ENCODE measurements at regions not wholly inside any gene's neighbourhood (a gene's known extent, or its start where the extent isn't known, plus 50 kb on each side); places are given as distances from the start of the nearest gene placed in this dataset.

DNA sequence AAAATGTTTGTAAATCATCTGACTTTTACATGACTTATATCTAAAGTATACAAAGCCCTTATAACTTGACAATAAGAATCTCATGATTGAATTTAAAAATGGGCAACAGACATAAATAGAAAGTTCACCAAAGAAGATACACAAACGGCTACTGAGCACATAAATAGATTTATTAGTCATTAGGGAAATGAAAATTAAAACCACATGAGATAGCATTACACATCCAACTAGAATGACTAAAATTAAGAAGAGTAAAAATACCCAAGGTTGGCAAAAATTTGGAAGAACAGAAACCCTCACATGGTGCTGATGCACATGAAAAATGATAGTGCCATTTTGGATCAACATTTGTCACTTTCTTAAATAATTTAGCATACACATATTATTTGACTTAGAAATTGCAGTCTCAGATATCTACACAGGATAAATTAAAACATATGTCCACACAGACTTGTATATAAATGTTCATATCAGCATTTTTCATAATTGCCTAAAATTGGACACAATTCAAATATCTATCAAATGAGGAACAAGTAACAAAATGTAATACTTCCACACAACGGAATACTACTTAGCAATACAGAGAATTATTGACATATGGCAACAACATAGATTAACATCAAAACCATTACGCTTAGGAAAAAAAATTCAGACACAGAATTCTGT lies 359.1 kb upstream of the DAB2 start:
- Histone ChIP-seq H3K4me1 (no peaks in the 10 kb centered on the region), H3K27ac (no peak overlapping the region), H3K4me3 (no peak overlapping the region), H3K9me3 (0 out of 3 replicates have a peak, but pooled peaks cover 3% of the 10 kb centered on the region), H3K4me2 (no peak overlapping the region)
- POLR2A ChIA-PET, result no interaction called here
- ATAC-seq, result no peak
- CTCF ChIA-PET, result no interaction called here
- no peak for DNase-seq (ENCODE audit: low read depth in 1 of 2, low spot score in 1 of 2)
- 48% methylated on average over 3 of the region's 3 CpGs for WGBS (ENCODE audit: missing lambda C conversion rate)
- no peak for FAIRE-seq
- TF ChIP-seq MAFK (IDR thresholded peaks at IDR 0.05; ENCODE audit: partially characterized antibody), result peak; percentile 69
- no peak for TF ChIP-seq GATA3 (IDR thresholded peaks at IDR 0.05; ENCODE audit: borderline replicate concordance)
- TF ChIP-seq CHD4 (IDR thresholded peaks at IDR 0.05; ENCODE audit: borderline replicate concordance), result no peak

DNA sequence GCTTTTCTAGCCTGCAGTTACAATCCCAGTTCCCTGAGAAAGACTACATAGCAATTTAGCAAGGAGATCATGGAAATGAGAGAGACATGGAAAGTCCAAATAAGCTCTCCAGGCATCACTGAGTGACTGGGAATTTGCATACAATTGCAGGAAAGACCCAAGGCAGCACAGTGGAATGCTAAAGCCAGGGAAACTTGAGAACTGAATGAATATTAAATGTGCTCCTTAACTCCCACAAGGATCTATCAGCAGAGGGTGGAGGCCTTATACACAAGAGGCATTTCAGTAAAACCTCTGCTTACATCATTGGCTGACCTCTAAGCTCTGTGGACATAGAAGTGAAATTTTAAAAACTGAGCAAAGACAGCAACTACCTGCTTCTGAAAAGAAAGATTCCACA lies 355.6 kb upstream of the DAB2 start:
- ATAC-seq (no peak), FAIRE-seq (no peak), DNase-seq (ENCODE audit: low read depth in 1 of 2, low spot score in 1 of 2) (no peak)
- ChIA-PET POLR2A (no interaction called here), CTCF (no interaction called here)
- Histone ChIP-seq H3K9me3 (0 out of 3 replicates have a peak, but pooled peaks cover 2% of the 10 kb centered on the region), H3K4me1 (peaks cover 9% of the 10 kb centered on the region; the same call in 2 of the 3 replicates), H3K27ac (no peak overlapping the region), H3K4me2 (no peak overlapping the region), H3K4me3 (no peak overlapping the region)
- TF ChIP-seq HOXB13 (CRISPR knock-in tag; IDR thresholded peaks at IDR 0.05; ENCODE audit: low read depth) (no peak), TFCP2L1 (CRISPR knock-in tag; IDR thresholded peaks at IDR 0.05) (no peak), SREBF2 (IDR thresholded peaks at IDR 0.05) (no peak), CBX2 (IDR thresholded peaks at IDR 0.05; ENCODE audit: borderline replicate concordance, low read depth) (no peak), RNF2 (IDR thresholded peaks at IDR 0.05; ENCODE audit: borderline replicate concordance, low read depth) (no peak), RCOR1 (IDR thresholded peaks at IDR 0.05; ENCODE audit: low read depth, low read length) (no peak), MAZ (IDR thresholded peaks at IDR 0.05; ENCODE audit: borderline replicate concordance, low read depth, low read length) (no peak), JUN (IDR thresholded peaks at IDR 0.05) (no peak), CHD4 (IDR thresholded peaks at IDR 0.05; ENCODE audit: borderline replicate concordance) (no peak), MAFK (IDR thresholded peaks at IDR 0.05; ENCODE audit: partially characterized antibody) (no peak), KDM5A (IDR thresholded peaks at IDR 0.05) (no peak), MYC (IDR thresholded peaks at IDR 0.05; ENCODE audit: borderline replicate concordance, low read length) (no peak), TP53 (CRISPR knock-in tag; IDR thresholded peaks at IDR 0.05) (no peak)
- TF ChIP-seq, protein P1, sequence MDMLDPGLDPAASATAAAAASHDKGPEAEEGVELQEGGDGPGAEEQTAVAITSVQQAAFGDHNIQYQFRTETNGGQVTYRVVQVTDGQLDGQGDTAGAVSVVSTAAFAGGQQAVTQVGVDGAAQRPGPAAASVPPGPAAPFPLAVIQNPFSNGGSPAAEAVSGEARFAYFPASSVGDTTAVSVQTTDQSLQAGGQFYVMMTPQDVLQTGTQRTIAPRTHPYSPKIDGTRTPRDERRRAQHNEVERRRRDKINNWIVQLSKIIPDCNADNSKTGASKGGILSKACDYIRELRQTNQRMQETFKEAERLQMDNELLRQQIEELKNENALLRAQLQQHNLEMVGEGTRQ (IDR thresholded peaks at IDR 0.05), result no peak
- TF ChIP-seq, protein P2, sequence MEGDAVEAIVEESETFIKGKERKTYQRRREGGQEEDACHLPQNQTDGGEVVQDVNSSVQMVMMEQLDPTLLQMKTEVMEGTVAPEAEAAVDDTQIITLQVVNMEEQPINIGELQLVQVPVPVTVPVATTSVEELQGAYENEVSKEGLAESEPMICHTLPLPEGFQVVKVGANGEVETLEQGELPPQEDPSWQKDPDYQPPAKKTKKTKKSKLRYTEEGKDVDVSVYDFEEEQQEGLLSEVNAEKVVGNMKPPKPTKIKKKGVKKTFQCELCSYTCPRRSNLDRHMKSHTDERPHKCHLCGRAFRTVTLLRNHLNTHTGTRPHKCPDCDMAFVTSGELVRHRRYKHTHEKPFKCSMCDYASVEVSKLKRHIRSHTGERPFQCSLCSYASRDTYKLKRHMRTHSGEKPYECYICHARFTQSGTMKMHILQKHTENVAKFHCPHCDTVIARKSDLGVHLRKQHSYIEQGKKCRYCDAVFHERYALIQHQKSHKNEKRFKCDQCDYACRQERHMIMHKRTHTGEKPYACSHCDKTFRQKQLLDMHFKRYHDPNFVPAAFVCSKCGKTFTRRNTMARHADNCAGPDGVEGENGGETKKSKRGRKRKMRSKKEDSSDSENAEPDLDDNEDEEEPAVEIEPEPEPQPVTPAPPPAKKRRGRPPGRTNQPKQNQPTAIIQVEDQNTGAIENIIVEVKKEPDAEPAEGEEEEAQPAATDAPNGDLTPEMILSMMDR (IDR thresholded peaks at IDR 0.05), result no peak
- TF ChIP-seq, protein P3, sequence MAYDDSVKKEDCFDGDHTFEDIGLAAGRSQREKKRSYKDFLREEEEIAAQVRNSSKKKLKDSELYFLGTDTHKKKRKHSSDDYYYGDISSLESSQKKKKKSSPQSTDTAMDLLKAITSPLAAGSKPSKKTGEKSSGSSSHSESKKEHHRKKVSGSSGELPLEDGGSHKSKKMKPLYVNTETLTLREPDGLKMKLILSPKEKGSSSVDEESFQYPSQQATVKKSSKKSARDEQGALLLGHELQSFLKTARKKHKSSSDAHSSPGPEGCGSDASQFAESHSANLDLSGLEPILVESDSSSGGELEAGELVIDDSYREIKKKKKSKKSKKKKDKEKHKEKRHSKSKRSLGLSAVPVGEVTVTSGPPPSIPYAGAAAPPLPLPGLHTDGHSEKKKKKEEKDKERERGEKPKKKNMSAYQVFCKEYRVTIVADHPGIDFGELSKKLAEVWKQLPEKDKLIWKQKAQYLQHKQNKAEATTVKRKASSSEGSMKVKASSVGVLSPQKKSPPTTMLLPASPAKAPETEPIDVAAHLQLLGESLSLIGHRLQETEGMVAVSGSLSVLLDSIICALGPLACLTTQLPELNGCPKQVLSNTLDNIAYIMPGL (CRISPR knock-in tag; IDR thresholded peaks at IDR 0.05; ENCODE audit: borderline replicate concordance), result no peak

DNA sequence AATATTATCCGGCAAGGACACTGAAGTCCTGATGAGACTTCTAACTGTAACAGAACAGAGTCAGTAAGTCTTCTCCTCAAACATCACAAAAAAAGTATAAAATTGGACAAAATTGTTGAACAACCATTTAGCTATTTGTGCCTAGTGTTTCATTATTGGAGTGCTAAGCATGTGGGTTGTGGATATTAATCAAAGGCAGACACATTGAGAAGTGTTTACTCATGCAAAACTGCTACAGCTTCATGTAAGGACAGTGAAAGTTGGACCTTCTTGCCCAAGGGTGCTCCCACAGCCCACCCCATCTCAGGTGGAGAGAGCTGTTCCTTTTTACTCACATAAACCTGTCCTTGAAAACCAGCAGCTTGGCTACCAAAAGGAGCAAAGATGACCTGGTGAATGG lies 355.1 kb upstream of the DAB2 start:
- DNase-seq (ENCODE audit: low read depth in 1 of 2, low spot score in 1 of 2) (no peak), ATAC-seq (no peak), FAIRE-seq (no peak)
- Histone ChIP-seq H3K4me1 (peaks cover 14% of the 10 kb centered on the region; the same call in 2 of the 3 replicates), H3K4me2 (no peak overlapping the region), H3K27ac (no peak overlapping the region), H3K4me3 (no peak overlapping the region), H3K9me3 (no peaks in the 10 kb centered on the region)
- TF ChIP-seq CHD4 (IDR thresholded peaks at IDR 0.05; ENCODE audit: borderline replicate concordance), result no peak
- TF ChIP-seq, protein P4, sequence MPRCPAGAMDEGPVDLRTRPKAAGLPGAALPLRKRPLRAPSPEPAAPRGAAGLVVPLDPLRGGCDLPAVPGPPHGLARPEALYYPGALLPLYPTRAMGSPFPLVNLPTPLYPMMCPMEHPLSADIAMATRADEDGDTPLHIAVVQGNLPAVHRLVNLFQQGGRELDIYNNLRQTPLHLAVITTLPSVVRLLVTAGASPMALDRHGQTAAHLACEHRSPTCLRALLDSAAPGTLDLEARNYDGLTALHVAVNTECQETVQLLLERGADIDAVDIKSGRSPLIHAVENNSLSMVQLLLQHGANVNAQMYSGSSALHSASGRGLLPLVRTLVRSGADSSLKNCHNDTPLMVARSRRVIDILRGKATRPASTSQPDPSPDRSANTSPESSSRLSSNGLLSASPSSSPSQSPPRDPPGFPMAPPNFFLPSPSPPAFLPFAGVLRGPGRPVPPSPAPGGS (IDR thresholded peaks at IDR 0.05), result no peak
- TF ChIP-seq FOSL2 (IDR thresholded peaks at IDR 0.05), result no peak
- no peak for TF ChIP-seq FOSL2 (CRISPR knock-in tag; IDR thresholded peaks at IDR 0.05)
- TF ChIP-seq PHF8 (IDR thresholded peaks at IDR 0.05; ENCODE audit: borderline replicate concordance, low read depth), result no peak
- no peak for TF ChIP-seq EHF (CRISPR knock-in tag; IDR thresholded peaks at IDR 0.05)
- TF ChIP-seq HOXB13 (CRISPR knock-in tag; IDR thresholded peaks at IDR 0.05; ENCODE audit: low read depth), result no peak
- no peak for TF ChIP-seq ZFP36 (IDR thresholded peaks at IDR 0.05; ENCODE audit: borderline replicate concordance, partially characterized antibody)
- no peak for TF ChIP-seq RNF2 (IDR thresholded peaks at IDR 0.05; ENCODE audit: borderline replicate concordance, low read depth)
- TF ChIP-seq, protein P1 (IDR thresholded peaks at IDR 0.05), result no peak
- ChIA-PET CTCF (no interaction called here), POLR2A (no interaction called here)
- 83% methylated on average over 1 of the region's 1 CpG for WGBS (ENCODE audit: missing lambda C conversion rate)
